DMS53 (cell line): ENCODE measurements at regions not wholly inside any gene's neighbourhood (a gene's known extent, or its start where the extent isn't known, plus 50 kb on each side); places are given as distances from the start of the nearest gene placed in this dataset.
"Not testable (repeated sequence)": the region's sequence is repeated elsewhere in the genome, so short reads cannot be mapped to it uniquely, and the experiment has no call there.

Experiments used
- DNase-seq: peaks from one replicate; lab custom pipeline; 2025; lab: John Stamatoyannopoulos, UW

GRCh38 chr9:119758990-119759389, 389.8 kb upstream of the BRINP1 start:
- DNase-seq, result no peak

- peak; percentile 75 for DNase-seq
These were observed 389.0 kb upstream of the BRINP1 start for GRCh38 chr9:119758241-119758640.

- no peak for DNase-seq
These were observed 370.2 kb upstream of the BRINP1 start for GRCh38 chr9:119739476-119739875.

- DNase-seq, result peak; percentile 96
These were observed 367.5 kb upstream of the BRINP1 start for GRCh38 chr9:119736491-119737454.

GRCh38 chr9:119727988-119728387, 358.8 kb upstream of the BRINP1 start:
- no peak for DNase-seq

GRCh38 chr9:119726035-119726434, 356.8 kb upstream of the BRINP1 start:
- DNase-seq, result no peak

GRCh38 chr9:119722384-119722783, 353.1 kb upstream of the BRINP1 start:
- no peak for DNase-seq

- no peak for DNase-seq
These were observed 343.1 kb upstream of the BRINP1 start for GRCh38 chr9:119712325-119712724.

GRCh38 chr9:119709431-119709830, 340.2 kb upstream of the BRINP1 start:
- no peak for DNase-seq

GRCh38 chr9:119707228-119707845, 338.1 kb upstream of the BRINP1 start:
- DNase-seq, result no peak

- no peak for DNase-seq
These were observed 332.4 kb upstream of the BRINP1 start for GRCh38 chr9:119701651-119702050.

GRCh38 chr9:119698535-119698934, 329.3 kb upstream of the BRINP1 start:
- DNase-seq, result no peak

GRCh38 chr9:119697996-119698395, 328.8 kb upstream of the BRINP1 start:
- no peak for DNase-seq

- no peak for DNase-seq
These were observed 320.6 kb upstream of the BRINP1 start for GRCh38 chr9:119689879-119690278.

- DNase-seq, result no peak
These were observed 319.3 kb upstream of the BRINP1 start for GRCh38 chr9:119688547-119688946.

- DNase-seq, result no peak
These were observed 308.7 kb upstream of the BRINP1 start for GRCh38 chr9:119677811-119678505.

GRCh38 chr9:119675951-119676350, 306.7 kb upstream of the BRINP1 start:
- DNase-seq, result peak; percentile 7

GRCh38 chr9:119672763-119673162, 303.5 kb upstream of the BRINP1 start:
- not testable (repeated sequence) for DNase-seq

GRCh38 chr9:119667916-119668315, 298.7 kb upstream of the BRINP1 start:
- DNase-seq, result no peak

GRCh38 chr9:119667163-119667562, 297.9 kb upstream of the BRINP1 start:
- peak; percentile 13 for DNase-seq

- no peak for DNase-seq
These were observed 293.1 kb upstream of the BRINP1 start for GRCh38 chr9:119662329-119662728.

GRCh38 chr9:119652931-119653330, 283.7 kb upstream of the BRINP1 start:
- DNase-seq, result no peak

GRCh38 chr9:119649205-119649604, 280.0 kb upstream of the BRINP1 start:
- no peak for DNase-seq
